Neural cell (in vitro differentiated cells): ENCODE measurements at regions not wholly inside any gene's neighbourhood (a gene's known extent, or its start where the extent isn't known, plus 50 kb on each side); places are given as distances from the start of the nearest gene placed in this dataset.
A peak's percentile ranks its signal among the peaks of the same experiment; 100 is the strongest.

Experiments
- H2AFZ ChIP-seq: fragments of 200-600, 300-800 bp; sonication (generic), shearing (Covaris generic); 2 replicates; pipeline ENCODE4 v1.6.0; 2014; ENCODE audit warnings: low read depth, mild to moderate bottlenecking, antibody characterized with exemption, low read length, moderate library complexity
- H3F3A ChIP-seq: fragments of 200-600 bp; shearing (Covaris generic); 2 replicates; pipeline ENCODE4 v1.6.1; 2016; ENCODE audit warnings: mild to moderate bottlenecking, moderate library complexity, mixed read lengths, antibody characterized with exemption, low read length; ENCODE audit not compliant: insufficient read depth, poor library complexity, severe bottlenecking
- H3K27ac ChIP-seq: fragments of 200-600, 300-800 bp; sonication (generic), shearing (Covaris generic); 2 replicates; pipeline ENCODE4 v1.5.1; 2014; ENCODE audit warnings: mild to moderate bottlenecking, low read length, moderate library complexity
- H3K27me3 ChIP-seq: fragments of 300-800, 200-600 bp; sonication (generic), shearing (Covaris generic); 2 replicates; pipeline ENCODE4 v1.6.0; 2014; ENCODE audit warnings: mild to moderate bottlenecking, low read depth, low read length, moderate library complexity; ENCODE audit not compliant: insufficient read depth
- H3K36me3 ChIP-seq: fragments of 300-800, 200-600 bp; sonication (generic), shearing (Covaris generic); 2 replicates; pipeline ENCODE4 v1.5.1; 2014; ENCODE audit warnings: mild to moderate bottlenecking, antibody characterized with exemption, low read length, moderate library complexity; ENCODE audit not compliant: insufficient read depth
- H3K4me2 ChIP-seq: fragments of 300-800, 200-600 bp; sonication (generic), shearing (Covaris generic); 2 replicates; pipeline ENCODE4 v1.6.0; 2014; ENCODE audit warnings: mild to moderate bottlenecking, low read length
- H3K4me3 ChIP-seq: fragments of 300-800, 200-600 bp; sonication (generic), shearing (Covaris generic); 2 replicates; pipeline ENCODE4 v1.5.1; 2014; ENCODE audit warnings: mild to moderate bottlenecking, low read length, moderate library complexity
- H3K79me2 ChIP-seq: fragments of 200-600 bp; shearing (Covaris generic); replicated peaks from 2 replicates; pipeline ENCODE4 v1.6.0; 2014; ENCODE audit warnings: mild to moderate bottlenecking, low read length, moderate library complexity; ENCODE audit not compliant: insufficient read depth
- H3K9ac ChIP-seq: fragments of 300-800, 200-600 bp; sonication (generic), shearing (Covaris generic); 2 replicates; pipeline ENCODE4 v1.6.1; 2016; ENCODE audit warnings: mild to moderate bottlenecking, low read length, mixed read lengths
- H3K9me2 ChIP-seq: fragments of 200-600 bp; shearing (Covaris generic); 2 replicates; pipeline ENCODE4 v1.6.1; 2016; ENCODE audit warnings: mild to moderate bottlenecking, low read length, mixed read lengths; ENCODE audit not compliant: insufficient read depth
- H3K9me3 ChIP-seq: fragments of 200-600, 300-800 bp; sonication (generic), shearing (Covaris generic); 2 replicates; pipeline ENCODE4 v1.6.1; 2016; ENCODE audit warnings: mild to moderate bottlenecking, mixed run types, low read length, moderate library complexity, mixed read lengths
- H4K20me1 ChIP-seq: fragments of 200-600 bp; shearing (Covaris generic); 2 replicates; pipeline ENCODE4 v1.6.1; 2016; ENCODE audit warnings: mild to moderate bottlenecking, mixed run types; ENCODE audit not compliant: insufficient read depth
- EP300 ChIP-seq: fragments of 450-650 bp; conservative IDR thresholded peaks from 2 replicates; pipeline ENCODE4 v1.6.1; 2014; ENCODE audit warnings: antibody characterized with exemption, mild to moderate bottlenecking, moderate library complexity; ENCODE audit not compliant: poor library complexity, severe bottlenecking
- EZH2 ChIP-seq: fragments of 200-600, 300-800 bp; shearing (Covaris generic), sonication (generic); IDR thresholded peaks from 2 replicates; pipeline ENCODE4 v1.6.1; 2014; ENCODE audit warnings: antibody characterized with exemption, low read length, borderline replicate concordance, mild to moderate bottlenecking; ENCODE audit not compliant: insufficient read depth, poor library complexity, severe bottlenecking
- MXI1 ChIP-seq: fragments of 450-650 bp; conservative IDR thresholded peaks from 2 replicates; pipeline ENCODE4 v1.6.1; 2014; ENCODE audit warnings: antibody characterized with exemption, mild to moderate bottlenecking; ENCODE audit not compliant: poor library complexity, severe bottlenecking
- POLR2AphosphoS5 ChIP-seq: IDR thresholded peaks from 2 replicates; pipeline ENCODE4 v1.6.1; 2012
- RAD21 ChIP-seq: fragments of 450-650 bp; conservative IDR thresholded peaks from 2 replicates; pipeline ENCODE4 v1.6.1; 2014; ENCODE audit warnings: antibody characterized with exemption, mild to moderate bottlenecking, moderate library complexity
- SMC3 ChIP-seq: fragments of 450-650 bp; conservative IDR thresholded peaks from 2 replicates; pipeline ENCODE4 v1.6.1; 2014; ENCODE audit warnings: antibody characterized with exemption, mild to moderate bottlenecking, moderate library complexity; ENCODE audit not compliant: poor library complexity
- TAF1 ChIP-seq: IDR thresholded peaks from 2 replicates; pipeline ENCODE4 v1.6.1; 2012; ENCODE audit warnings: low read depth
- TF ChIP-seq, protein P1 (sequence below): IDR thresholded peaks from 2 replicates; pipeline ENCODE4 v1.6.1; 2012; ENCODE audit warnings: borderline replicate concordance
- TF ChIP-seq, protein P2 (sequence below): fragments of 450-650 bp; IDR thresholded peaks from 2 replicates; pipeline ENCODE4 v1.5.1; 2014; ENCODE audit warnings: antibody characterized with exemption, mild to moderate bottlenecking, moderate library complexity; ENCODE audit not compliant: poor library complexity, severe bottlenecking

DNA sequence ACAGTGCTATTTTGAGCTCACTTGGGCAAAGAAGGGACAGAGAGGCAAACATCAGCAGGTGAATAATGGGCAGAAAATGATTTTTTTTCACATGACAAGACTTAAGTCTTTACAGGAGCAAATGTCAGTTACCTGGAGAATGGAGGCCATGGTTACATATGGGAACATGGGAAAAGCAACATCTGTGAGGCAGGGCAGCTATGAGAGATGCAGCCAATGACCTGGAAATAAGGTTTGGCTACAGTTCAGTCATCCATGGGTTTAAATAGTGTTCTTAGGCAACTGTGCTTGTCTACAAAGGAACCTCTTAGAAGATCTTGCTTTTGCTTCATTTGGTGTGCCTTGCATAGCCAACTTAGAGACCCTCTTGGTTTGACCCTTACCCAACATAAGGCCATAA lies 490.2 kb upstream of the LCORL start:
- H3K36me3 ChIP-seq = no peaks in the 10 kb centered on the region
- H3K4me2 ChIP-seq = no peak overlapping the region
- H3K27me3 ChIP-seq = no peaks in the 10 kb centered on the region
- H3K27ac ChIP-seq = no peak overlapping the region
- no peaks in the 10 kb centered on the region for H3K9me3 ChIP-seq
- H3K4me3 ChIP-seq = no peak overlapping the region
- H2AFZ ChIP-seq = no peak overlapping the region
- H4K20me1 ChIP-seq = no peaks in the 10 kb centered on the region
- no peaks in the 10 kb centered on the region for H3F3A ChIP-seq
- H3K79me2 ChIP-seq = no peaks in the 10 kb centered on the region
- no peak overlapping the region for H3K9ac ChIP-seq
- TF ChIP-seq SMC3 (no peak), EZH2 (no peak), EP300 (no peak), MXI1 (no peak)
- TF ChIP-seq, protein P1, sequence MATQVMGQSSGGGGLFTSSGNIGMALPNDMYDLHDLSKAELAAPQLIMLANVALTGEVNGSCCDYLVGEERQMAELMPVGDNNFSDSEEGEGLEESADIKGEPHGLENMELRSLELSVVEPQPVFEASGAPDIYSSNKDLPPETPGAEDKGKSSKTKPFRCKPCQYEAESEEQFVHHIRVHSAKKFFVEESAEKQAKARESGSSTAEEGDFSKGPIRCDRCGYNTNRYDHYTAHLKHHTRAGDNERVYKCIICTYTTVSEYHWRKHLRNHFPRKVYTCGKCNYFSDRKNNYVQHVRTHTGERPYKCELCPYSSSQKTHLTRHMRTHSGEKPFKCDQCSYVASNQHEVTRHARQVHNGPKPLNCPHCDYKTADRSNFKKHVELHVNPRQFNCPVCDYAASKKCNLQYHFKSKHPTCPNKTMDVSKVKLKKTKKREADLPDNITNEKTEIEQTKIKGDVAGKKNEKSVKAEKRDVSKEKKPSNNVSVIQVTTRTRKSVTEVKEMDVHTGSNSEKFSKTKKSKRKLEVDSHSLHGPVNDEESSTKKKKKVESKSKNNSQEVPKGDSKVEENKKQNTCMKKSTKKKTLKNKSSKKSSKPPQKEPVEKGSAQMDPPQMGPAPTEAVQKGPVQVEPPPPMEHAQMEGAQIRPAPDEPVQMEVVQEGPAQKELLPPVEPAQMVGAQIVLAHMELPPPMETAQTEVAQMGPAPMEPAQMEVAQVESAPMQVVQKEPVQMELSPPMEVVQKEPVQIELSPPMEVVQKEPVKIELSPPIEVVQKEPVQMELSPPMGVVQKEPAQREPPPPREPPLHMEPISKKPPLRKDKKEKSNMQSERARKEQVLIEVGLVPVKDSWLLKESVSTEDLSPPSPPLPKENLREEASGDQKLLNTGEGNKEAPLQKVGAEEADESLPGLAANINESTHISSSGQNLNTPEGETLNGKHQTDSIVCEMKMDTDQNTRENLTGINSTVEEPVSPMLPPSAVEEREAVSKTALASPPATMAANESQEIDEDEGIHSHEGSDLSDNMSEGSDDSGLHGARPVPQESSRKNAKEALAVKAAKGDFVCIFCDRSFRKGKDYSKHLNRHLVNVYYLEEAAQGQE = no peak
- H3K9me2 ChIP-seq = no peaks in the 10 kb centered on the region

DNA sequence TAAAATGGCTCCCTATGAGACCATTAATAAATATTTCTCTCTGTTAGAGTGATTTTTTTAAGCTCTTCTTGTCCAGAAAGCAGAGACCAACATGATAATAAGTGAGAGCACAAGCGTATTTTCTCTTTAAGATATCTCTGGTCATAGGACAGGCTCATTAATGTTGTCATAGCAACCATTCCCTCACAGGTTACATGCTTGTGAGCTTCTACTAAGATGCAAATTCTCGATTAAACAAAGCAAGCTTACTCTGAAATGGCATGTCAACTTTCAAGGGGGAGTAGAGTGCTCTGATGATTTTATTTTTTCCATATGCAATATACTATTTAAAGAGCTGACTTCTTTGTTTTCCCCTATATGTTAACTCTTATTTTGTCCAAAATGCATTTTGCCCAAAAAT lies 487.2 kb upstream of the LCORL start:
- Histone ChIP-seq H3K9me2 (no peaks in the 10 kb centered on the region), H3K79me2 (no peaks in the 10 kb centered on the region), H3K4me3 (peak overlapping the region; percentile 42), H3K27ac (peak overlapping the region; percentile 85), H3F3A (no peaks in the 10 kb centered on the region), H3K9me3 (no peaks in the 10 kb centered on the region), H2AFZ (peak overlapping the region; percentile 17), H3K9ac (peak overlapping the region; percentile 38), H3K36me3 (no peaks in the 10 kb centered on the region), H3K27me3 (no peaks in the 10 kb centered on the region), H3K4me2 (peak overlapping the region; percentile 60), H4K20me1 (no peaks in the 10 kb centered on the region)
- TF ChIP-seq, protein P2, sequence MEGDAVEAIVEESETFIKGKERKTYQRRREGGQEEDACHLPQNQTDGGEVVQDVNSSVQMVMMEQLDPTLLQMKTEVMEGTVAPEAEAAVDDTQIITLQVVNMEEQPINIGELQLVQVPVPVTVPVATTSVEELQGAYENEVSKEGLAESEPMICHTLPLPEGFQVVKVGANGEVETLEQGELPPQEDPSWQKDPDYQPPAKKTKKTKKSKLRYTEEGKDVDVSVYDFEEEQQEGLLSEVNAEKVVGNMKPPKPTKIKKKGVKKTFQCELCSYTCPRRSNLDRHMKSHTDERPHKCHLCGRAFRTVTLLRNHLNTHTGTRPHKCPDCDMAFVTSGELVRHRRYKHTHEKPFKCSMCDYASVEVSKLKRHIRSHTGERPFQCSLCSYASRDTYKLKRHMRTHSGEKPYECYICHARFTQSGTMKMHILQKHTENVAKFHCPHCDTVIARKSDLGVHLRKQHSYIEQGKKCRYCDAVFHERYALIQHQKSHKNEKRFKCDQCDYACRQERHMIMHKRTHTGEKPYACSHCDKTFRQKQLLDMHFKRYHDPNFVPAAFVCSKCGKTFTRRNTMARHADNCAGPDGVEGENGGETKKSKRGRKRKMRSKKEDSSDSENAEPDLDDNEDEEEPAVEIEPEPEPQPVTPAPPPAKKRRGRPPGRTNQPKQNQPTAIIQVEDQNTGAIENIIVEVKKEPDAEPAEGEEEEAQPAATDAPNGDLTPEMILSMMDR = no peak
- TF ChIP-seq RAD21 = peak; percentile 29
- no peak for TF ChIP-seq POLR2AphosphoS5
- no peak for TF ChIP-seq EZH2
- TF ChIP-seq SMC3 = no peak
- TF ChIP-seq EP300 = peak; percentile 55
- no peak for TF ChIP-seq TAF1
- TF ChIP-seq, protein P1 = no peak
- no peak for TF ChIP-seq MXI1
